ENCODE measurements at regions not wholly inside any gene's neighbourhood (a gene's known extent, or its start where the extent isn't known, plus 50 kb on each side); places are given as distances from the start of the nearest gene placed in this dataset.

DNA sequence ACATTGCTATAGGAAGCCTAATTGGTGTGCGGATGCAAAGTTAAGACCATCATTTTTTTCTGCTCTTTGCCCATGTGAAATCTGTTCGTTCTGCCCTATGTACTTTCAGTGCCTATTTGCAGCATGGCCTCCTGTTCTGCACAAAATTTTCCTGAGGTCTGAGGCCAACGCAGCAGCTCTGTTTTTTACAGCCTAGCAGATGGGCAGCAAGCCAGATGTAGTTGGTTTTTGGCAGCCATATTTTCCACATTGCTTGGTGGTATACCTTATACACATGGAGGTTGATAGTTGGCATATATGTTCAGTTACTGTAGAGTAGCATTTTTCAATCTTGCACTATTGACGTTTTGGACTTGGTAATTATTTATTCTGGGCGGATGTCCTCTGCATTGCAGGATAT, 133.5 kb upstream of the MRPS30 start:
- TF ChIP-seq CTCF (IDR thresholded peaks at IDR 0.05), result no peak
- TF ChIP-seq POLR2A (IDR thresholded peaks at IDR 0.05), result no peak
